ENCODE measurements at regions not wholly inside any gene's neighbourhood (a gene's known extent, or its start where the extent isn't known, plus 50 kb on each side); places are given as distances from the start of the nearest gene placed in this dataset.

GRCh38 chr15:38624244-38625205 lies 59.9 kb upstream of the RASGRP1 start:
- TF ChIP-seq CTCF (IDR thresholded peaks at IDR 0.05; ENCODE audit: low read depth, low read length) (no peak), EZH2phosphoT487 (IDR thresholded peaks at IDR 0.05; ENCODE audit: low read depth) (no peak)

Measured in OCI-LY3 (cell line).